Vagina (tissue), 2 donors: ENCODE measurements at regions not wholly inside any gene's neighbourhood (a gene's known extent, or its start where the extent isn't known, plus 50 kb on each side); places are given as distances from the start of the nearest gene placed in this dataset.
"Not testable (repeated sequence)": the region's sequence is repeated elsewhere in the genome, so short reads cannot be mapped to it uniquely, and the experiment has no call there.

Experiments used
- DNase-seq, 2 donors: peaks; one replicate each; pipeline ENCODE4 v3.0.0-alpha.2; 2017; ENCODE audit errors: extremely low spot score in 2 of 2
- H3K27ac ChIP-seq: fragments of 200-600 bp; sonication (generic); one replicate; pipeline ENCODE4 v1.5.1; 2019
- H3K27me3 ChIP-seq: fragments of 200-600 bp; sonication (generic); one replicate; pipeline ENCODE4 v1.5.1; 2019
- H3K36me3 ChIP-seq, 2 donors: fragments of 200-600 bp; sonication (generic); one replicate each; pipeline ENCODE4 v1.5.1; 2017 to 2019
- H3K4me1 ChIP-seq: fragments of 200-600 bp; sonication (generic); one replicate; pipeline ENCODE4 v1.5.1; 2019
- H3K4me3 ChIP-seq, 2 donors: fragments of 200-600 bp; sonication (generic); 1 replicate in 1 of 2; 2 replicates in 1 of 2; pipeline ENCODE4 v1.5.1; 2016 to 2019
- H3K9me3 ChIP-seq: fragments of 200-600 bp; sonication (generic); one replicate; pipeline ENCODE4 v1.5.1; 2019
- POLR2A ChIP-seq, 2 donors: fragments of 450-650 bp; IDR thresholded peaks; one replicate each; pipeline ENCODE4 v1.6.1; 2017; ENCODE audit warnings: antibody characterized with exemption in 2 of 2, mild to moderate bottlenecking in 2 of 2, moderate library complexity in 2 of 2
- POLR2AphosphoS5 ChIP-seq, 2 donors: sonication (generic); formaldehyde crosslinking; IDR thresholded peaks; one replicate each; pipeline ENCODE4 v1.9.0; 2017; ENCODE audit warnings: antibody characterized with exemption in 2 of 2, mild to moderate bottlenecking in 2 of 2, low read depth in 1 of 2; ENCODE audit not compliant: insufficient read depth in 1 of 2
- intact Hi-C: fragments of 100-400 bp; cut with DNase I; formaldehyde crosslinking; loops from one replicate; pipeline ENCODE4 v1.15.1; 2023
- TF ChIP-seq, protein P1 (sequence below), 3 experiments: fragments of 450-650 bp in 2 of 3; fragments of 200-600 bp in 1 of 3; sonication (generic) in 1 of 3; IDR thresholded peaks; one replicate each; pipeline ENCODE4 v1.5.1; 2017 to 2019; ENCODE audit warnings: antibody characterized with exemption in 3 of 3, mild to moderate bottlenecking in 2 of 3, moderate library complexity in 2 of 3

DNA sequence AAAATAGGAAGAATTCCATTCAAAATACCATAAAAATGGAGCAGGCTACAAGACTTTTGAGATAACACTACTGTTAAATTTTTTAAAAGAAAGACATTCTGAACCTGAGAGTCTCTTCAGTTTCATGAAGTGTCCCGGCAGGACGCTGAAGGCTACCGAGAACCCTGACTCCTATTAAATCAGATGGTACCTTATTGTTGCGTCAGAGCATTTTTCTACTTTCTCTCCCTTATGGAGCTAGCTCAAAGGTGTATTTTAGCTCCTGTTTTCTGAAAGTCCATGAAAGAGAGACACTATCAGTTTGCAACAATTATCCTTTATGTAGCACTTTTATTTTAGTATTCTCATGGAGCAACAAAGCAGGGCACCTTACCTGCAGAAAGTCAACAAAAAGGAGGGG, 626.7 kb downstream of the IRS1 start:
- no peaks in the 10 kb centered on the region for H3K4me1 ChIP-seq
- H3K27me3 ChIP-seq: no peaks in the 10 kb centered on the region
- H3K27ac ChIP-seq: no peak overlapping the region
- DNase-seq: no peak
- H3K4me3 ChIP-seq: no peak overlapping the region
- TF ChIP-seq, protein P1, sequence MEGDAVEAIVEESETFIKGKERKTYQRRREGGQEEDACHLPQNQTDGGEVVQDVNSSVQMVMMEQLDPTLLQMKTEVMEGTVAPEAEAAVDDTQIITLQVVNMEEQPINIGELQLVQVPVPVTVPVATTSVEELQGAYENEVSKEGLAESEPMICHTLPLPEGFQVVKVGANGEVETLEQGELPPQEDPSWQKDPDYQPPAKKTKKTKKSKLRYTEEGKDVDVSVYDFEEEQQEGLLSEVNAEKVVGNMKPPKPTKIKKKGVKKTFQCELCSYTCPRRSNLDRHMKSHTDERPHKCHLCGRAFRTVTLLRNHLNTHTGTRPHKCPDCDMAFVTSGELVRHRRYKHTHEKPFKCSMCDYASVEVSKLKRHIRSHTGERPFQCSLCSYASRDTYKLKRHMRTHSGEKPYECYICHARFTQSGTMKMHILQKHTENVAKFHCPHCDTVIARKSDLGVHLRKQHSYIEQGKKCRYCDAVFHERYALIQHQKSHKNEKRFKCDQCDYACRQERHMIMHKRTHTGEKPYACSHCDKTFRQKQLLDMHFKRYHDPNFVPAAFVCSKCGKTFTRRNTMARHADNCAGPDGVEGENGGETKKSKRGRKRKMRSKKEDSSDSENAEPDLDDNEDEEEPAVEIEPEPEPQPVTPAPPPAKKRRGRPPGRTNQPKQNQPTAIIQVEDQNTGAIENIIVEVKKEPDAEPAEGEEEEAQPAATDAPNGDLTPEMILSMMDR (IDR thresholded peaks at IDR 0.05): no peak
- TF ChIP-seq POLR2AphosphoS5 (IDR thresholded peaks at IDR 0.05; ENCODE audit: insufficient read depth in 1 of 2, low read depth in 1 of 2) (no peak), POLR2A (IDR thresholded peaks at IDR 0.05) (no peak)
- intact Hi-C loops: no loop called here
- no peaks in the 10 kb centered on the region for H3K9me3 ChIP-seq
- H3K36me3 ChIP-seq: no peaks in the 10 kb centered on the region

DNA sequence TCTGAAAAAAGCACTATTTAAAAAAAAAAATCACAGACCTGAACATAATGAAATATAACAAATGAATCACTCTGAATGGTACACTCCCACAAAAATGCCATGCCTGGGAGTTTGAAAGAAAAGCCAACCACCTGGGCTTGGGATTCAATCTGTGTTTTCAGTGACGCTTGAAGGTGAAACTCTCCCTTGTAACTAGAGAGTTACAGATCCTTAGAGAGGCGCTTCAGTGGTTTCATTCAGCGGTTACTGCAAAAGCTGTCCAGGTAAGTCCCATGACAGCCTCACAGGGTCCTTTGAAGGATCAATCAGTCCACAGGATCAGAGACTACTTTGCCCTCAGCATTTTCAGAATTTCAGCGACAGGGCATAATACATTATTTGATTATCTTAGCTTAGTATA, 627.3 kb downstream of the IRS1 start:
- Histone ChIP-seq H3K36me3 (no peaks in the 10 kb centered on the region), H3K27ac (no peak overlapping the region), H3K4me1 (no peaks in the 10 kb centered on the region), H3K4me3 (no peak overlapping the region), H3K27me3 (no peaks in the 10 kb centered on the region), H3K9me3 (no peaks in the 10 kb centered on the region)
- DNase-seq: no peak
- intact Hi-C loops: no loop called here
- no peak for TF ChIP-seq POLR2A (IDR thresholded peaks at IDR 0.05)
- TF ChIP-seq POLR2AphosphoS5 (IDR thresholded peaks at IDR 0.05; ENCODE audit: insufficient read depth in 1 of 2, low read depth in 1 of 2): no peak
- TF ChIP-seq, protein P1 (IDR thresholded peaks at IDR 0.05): no peak

DNA sequence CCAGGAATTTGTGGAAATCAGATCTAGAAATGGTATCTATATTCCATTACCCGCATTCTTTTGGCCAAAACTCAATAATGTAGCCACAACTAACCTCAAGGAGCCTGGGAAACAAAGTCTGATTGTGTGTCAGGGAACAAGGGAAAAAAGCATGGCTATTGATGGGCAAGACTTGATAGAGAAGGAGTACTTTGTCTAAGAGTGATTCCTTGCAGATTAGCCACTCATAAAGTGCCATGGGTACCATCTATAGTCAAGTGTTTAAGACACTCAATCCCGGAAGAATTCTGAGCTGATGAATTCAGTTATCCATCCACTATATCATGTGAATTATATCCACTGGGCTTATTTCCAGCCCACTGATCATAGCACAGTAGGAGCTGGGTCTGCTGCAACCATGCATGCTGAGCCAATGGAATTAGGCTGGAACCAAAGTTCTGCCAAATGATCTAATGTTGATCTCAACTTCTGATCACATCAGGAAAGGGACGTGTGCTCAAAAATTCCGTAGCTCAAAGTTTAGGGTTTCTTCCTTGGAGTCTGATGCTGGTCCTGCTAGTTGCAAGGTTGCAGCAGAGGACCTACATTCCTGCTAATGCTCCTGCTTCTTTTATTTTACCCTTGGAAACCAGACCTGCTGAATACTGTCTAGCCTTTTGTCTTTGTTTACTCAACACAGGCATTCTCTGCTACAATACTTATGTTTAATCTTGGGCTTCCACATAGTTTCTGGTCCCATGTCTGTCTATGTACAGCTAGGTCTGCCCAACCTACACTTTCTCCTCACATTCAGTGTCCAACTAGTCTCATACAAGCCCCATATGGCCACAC, 629.7 kb downstream of the IRS1 start:
- intact Hi-C loops: no loop called here

DNA sequence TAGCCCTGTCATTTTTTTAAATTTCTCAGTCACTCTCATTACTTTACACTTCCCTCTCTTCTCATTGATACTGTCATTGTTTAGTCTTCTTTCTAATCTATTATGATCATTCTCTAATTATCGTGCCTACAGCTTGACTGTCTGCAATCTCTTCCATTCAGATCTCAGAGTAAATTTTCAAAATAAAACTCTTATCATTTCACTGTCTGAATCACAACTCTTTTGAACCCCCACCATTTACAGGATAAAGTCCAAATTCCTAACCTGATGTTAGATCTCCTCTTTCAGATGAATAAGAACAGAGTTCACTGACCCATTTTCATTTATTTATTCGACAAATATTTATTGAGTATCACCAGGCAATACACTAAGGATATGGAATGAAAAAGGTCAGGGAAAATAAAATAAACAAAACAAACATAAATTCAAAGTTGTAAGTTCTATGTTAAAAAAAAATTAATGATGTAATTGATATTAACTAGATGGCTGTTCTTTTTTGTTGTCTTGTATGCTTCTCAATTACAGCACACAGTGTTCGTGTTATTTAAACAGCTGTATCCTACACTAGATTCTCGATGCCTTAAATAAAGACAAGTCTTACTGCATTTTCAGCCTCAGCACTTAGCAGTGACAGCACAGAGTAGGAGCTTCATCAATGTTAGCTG, 631.0 kb downstream of the IRS1 start:
- DNase-seq: no peak
- TF ChIP-seq POLR2A (IDR thresholded peaks at IDR 0.05) (no peak), POLR2AphosphoS5 (IDR thresholded peaks at IDR 0.05; ENCODE audit: insufficient read depth in 1 of 2, low read depth in 1 of 2) (no peak)
- TF ChIP-seq, protein P1 (IDR thresholded peaks at IDR 0.05): no peak
- H3K27me3 ChIP-seq: no peaks in the 10 kb centered on the region

More for the DNA sequence above, 629.7 kb downstream of the IRS1 start:
- no peak for DNase-seq
- Histone ChIP-seq H3K4me3 (no peak overlapping the region), H3K4me1 (no peaks in the 10 kb centered on the region), H3K27ac (no peak overlapping the region), H3K27me3 (no peaks in the 10 kb centered on the region), H3K9me3 (no peaks in the 10 kb centered on the region), H3K36me3 (no peaks in the 10 kb centered on the region)
- no peak for TF ChIP-seq POLR2A (IDR thresholded peaks at IDR 0.05)
- TF ChIP-seq, protein P1 (IDR thresholded peaks at IDR 0.05): no peak
- TF ChIP-seq POLR2AphosphoS5 (IDR thresholded peaks at IDR 0.05; ENCODE audit: insufficient read depth in 1 of 2, low read depth in 1 of 2): no peak

DNA sequence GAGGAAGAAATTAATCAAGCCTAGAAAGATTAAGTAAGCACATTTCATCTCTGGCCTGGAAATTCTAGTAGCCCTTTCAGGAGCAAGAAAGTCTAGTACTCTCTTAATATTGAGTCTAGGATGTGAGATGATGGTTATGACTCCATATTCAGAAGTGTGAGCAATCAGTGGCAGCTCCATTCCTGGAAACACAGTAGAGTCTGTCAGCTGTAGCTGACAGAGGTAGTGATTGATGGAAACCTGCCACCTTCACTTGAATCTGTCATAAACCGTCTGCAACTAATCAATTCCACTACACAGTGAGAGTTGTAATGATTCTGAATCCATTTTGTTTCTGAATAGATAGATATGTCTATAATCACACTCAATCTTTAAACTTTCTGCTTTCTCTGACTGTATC, 635.1 kb downstream of the IRS1 start:
- no peaks in the 10 kb centered on the region for H3K27me3 ChIP-seq
- intact Hi-C loops: no loop called here
- no peak overlapping the region for H3K27ac ChIP-seq
- H3K36me3 ChIP-seq: no peaks in the 10 kb centered on the region
- DNase-seq: no peak
- TF ChIP-seq POLR2AphosphoS5 (IDR thresholded peaks at IDR 0.05; ENCODE audit: insufficient read depth in 1 of 2, low read depth in 1 of 2) (no peak), POLR2A (IDR thresholded peaks at IDR 0.05) (no peak)
- TF ChIP-seq, protein P1 (IDR thresholded peaks at IDR 0.05): no peak
- no peaks in the 10 kb centered on the region for H3K9me3 ChIP-seq
- H3K4me3 ChIP-seq: no peak overlapping the region
- no peaks in the 10 kb centered on the region for H3K4me1 ChIP-seq

More for the DNA sequence above, 631.0 kb downstream of the IRS1 start:
- Histone ChIP-seq H3K27ac (no peak overlapping the region), H3K9me3 (no peaks in the 10 kb centered on the region), H3K36me3 (no peaks in the 10 kb centered on the region), H3K4me1 (no peaks in the 10 kb centered on the region), H3K4me3 (no peak overlapping the region)
- intact Hi-C loops: no loop called here

DNA sequence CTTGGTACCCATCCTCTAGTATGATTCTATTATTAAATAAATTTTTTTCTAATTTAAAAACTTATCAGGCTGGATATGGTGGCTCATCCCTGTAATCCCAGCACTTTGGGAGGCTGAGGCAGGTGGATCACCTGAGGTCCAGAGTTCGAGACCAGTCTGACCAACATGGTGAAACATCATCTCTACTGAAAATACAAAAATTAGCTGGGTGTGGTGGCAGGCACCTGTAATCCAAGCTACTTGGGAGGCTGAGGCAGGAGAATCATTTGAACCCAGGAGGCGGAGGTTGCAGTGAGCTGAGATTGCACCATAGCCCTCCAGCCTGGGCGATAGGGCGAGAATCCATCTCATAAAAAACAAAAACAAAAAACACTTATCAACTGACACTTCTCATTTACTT, 639.0 kb downstream of the IRS1 start:
- H3K27ac ChIP-seq, H3K27me3 ChIP-seq, DNase-seq, H3K9me3 ChIP-seq, intact Hi-C loops, H3K4me1 ChIP-seq, H3K4me3 ChIP-seq, H3K36me3 ChIP-seq: not testable (repeated sequence)
